GM10248 (cell line): ENCODE measurements at regions not wholly inside any gene's neighbourhood (a gene's known extent, or its start where the extent isn't known, plus 50 kb on each side); places are given as distances from the start of the nearest gene placed in this dataset.
"Not testable (repeated sequence)": the region's sequence is repeated elsewhere in the genome, so short reads cannot be mapped to it uniquely, and the experiment has no call there.

Experiments
- CTCF ChIA-PET: fragments of 300-600 bp; sonication (Branson Sonifier 250); formaldehyde crosslinking; extraction: SDS; loops from one replicate; lab custom pipeline; 2021; ENCODE audit warnings: antibody characterized with exemption; lab: Yijun Ruan, JAX
- POLR2A ChIA-PET: fragments of 350-650 bp; sonication (Branson Sonifier 250); formaldehyde crosslinking; extraction: SDS; loops from one replicate; lab custom pipeline; 2020; ENCODE audit warnings: antibody characterized with exemption; lab: Yijun Ruan, JAX
- DNase-seq: peaks from one replicate; pipeline ENCODE4 v3.0.0; 2012; ENCODE audit errors: extremely low spot score
- TF ChIP-seq, protein P1 (sequence below): IDR thresholded peaks from 2 replicates; pipeline ENCODE4 v1.5.1; 2012; ENCODE audit warnings: mild to moderate bottlenecking, low read depth; ENCODE audit errors: extremely low read depth, missing control alignments, control extremely low read depth

DNA sequence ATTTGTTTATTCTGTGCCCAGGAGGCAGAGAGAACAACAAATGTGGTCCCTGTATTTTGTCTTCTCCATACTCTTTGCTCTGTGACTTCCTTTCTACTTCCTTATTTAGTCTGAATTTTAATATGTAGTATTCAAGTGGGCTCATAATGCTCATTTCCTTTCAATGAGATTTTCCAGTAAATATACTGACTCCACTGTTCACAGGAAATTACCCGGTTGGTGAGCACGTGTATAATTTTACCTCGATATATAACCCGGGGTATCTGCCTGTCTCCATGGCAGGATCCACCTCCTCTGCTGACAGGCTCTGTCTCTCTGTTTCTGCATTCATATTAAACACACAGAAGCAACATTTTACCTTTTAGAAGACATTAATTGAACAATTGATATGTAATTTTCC, 166.0 kb downstream of the SLC38A4 start:
- no peak for DNase-seq
- POLR2A ChIA-PET: no interaction called here
- CTCF ChIA-PET: no interaction called here

DNA sequence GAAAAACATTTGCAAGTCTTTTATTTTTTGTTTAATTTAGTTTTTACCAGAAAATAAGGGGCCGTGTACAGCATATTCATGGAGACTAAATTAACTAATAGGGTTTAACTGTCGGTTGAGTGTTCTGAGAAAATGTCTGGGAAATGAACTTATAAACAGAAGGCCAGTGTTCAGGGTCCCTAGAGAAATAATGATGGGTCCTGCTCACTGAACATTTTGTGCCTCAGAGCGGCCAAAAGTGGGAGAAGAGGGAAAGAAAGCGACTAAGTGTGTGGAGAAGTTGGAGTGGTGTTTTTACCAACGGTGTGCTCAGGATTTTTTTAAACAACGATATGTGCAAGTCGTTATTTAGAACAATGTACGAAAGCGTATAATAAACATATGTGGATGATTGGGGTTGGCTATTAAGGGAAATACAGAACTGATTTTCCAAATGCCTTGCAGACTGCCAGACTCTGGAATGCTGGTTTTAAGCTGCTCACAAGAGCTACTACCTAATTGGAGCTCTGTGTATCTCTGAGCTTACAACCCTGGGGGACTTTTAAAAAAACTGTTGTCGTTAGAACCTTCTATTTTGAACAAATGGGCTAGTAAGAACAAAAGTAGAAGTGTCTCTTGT, 166.7 kb downstream of the SLC38A4 start:
- TF ChIP-seq, protein P1, sequence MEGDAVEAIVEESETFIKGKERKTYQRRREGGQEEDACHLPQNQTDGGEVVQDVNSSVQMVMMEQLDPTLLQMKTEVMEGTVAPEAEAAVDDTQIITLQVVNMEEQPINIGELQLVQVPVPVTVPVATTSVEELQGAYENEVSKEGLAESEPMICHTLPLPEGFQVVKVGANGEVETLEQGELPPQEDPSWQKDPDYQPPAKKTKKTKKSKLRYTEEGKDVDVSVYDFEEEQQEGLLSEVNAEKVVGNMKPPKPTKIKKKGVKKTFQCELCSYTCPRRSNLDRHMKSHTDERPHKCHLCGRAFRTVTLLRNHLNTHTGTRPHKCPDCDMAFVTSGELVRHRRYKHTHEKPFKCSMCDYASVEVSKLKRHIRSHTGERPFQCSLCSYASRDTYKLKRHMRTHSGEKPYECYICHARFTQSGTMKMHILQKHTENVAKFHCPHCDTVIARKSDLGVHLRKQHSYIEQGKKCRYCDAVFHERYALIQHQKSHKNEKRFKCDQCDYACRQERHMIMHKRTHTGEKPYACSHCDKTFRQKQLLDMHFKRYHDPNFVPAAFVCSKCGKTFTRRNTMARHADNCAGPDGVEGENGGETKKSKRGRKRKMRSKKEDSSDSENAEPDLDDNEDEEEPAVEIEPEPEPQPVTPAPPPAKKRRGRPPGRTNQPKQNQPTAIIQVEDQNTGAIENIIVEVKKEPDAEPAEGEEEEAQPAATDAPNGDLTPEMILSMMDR: no peak
- POLR2A ChIA-PET: no interaction called here
- DNase-seq: no peak
- CTCF ChIA-PET: interaction anchor here (1.2 kb wide), 1 partner anchor 12 kb away, joined by 3 read pairs; no protein-coding TSS in a partner anchor

More for the DNA sequence above, 166.0 kb downstream of the SLC38A4 start:
- TF ChIP-seq, protein P1: no peak

DNA sequence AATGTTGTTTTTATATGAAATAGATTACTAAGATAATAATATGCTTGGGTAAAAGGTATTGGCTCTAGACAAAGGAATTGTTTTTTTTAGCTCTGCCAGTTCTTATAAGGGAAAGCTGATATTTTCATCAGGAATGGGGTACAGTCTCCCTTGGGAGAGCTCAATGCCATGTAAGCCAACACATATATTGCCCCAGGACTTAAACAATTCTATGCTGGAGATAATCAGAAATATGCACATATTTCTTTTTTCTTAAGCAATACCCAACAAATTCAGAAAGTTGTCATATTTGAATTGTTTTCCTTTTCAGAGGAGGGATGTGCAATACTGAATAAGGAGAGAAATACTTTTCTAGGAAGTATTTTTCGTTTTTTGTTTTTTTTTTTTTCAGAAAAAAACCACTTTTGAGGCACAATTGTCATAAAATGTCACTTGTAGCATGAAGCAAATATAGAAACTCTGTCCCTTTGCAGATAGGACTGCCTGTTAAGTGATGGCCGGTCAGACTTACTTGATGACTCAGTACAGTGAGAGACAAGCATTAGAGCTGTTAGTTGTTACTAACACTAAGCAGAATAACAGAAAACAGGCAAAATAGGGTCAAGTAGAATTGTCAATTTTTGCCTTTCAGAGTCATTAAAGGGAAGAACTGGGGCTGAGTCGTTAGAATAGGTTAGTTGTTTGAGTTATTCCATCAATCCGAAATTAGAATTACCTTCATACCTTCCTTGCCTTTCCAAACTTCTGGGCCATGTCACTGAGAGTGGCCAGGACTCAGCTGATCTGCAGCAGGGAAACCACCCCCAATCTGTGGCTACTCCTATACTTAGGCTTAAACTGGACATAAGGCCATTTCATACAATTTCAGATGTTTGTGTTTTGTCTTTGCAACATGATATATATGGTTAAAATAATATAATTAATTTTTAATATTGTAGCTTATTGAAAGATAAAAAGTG, 168.1 kb downstream of the SLC38A4 start:
- CTCF ChIA-PET: interaction anchor here (1.2 to 1.9 kb wide), 4 partner anchors 13 to 533 kb away, joined by 3 to 8 read pairs (median 4); no protein-coding TSS in a partner anchor
- TF ChIP-seq, protein P1: no peak
- POLR2A ChIA-PET: no interaction called here
- no peak for DNase-seq

DNA sequence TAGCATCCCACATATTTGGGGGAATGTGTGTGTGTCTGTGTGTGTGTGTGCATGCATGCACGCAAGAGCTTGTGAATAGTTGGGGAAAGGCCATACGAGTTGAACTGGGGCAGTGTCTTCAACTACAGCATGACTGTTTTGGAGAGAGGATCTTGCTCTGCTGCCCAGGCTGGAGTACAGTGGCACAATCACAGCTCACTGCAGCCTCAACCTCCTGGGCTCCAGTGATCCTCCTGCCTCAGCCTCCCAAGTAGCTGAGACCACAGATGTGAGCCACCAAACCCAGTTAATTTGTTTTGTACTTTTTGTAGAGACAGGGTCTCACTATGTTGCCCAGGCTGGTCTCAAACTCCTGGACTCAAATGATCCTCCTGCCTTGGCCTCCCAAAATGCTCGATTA, 169.8 kb downstream of the SLC38A4 start:
- DNase-seq, POLR2A ChIA-PET: not testable (repeated sequence)
- CTCF ChIA-PET: interaction anchor here (1.1 to 1.6 kb wide), 2 partner anchors 32 to 502 kb away, joined by 4 read pairs; no protein-coding TSS in a partner anchor

DNA sequence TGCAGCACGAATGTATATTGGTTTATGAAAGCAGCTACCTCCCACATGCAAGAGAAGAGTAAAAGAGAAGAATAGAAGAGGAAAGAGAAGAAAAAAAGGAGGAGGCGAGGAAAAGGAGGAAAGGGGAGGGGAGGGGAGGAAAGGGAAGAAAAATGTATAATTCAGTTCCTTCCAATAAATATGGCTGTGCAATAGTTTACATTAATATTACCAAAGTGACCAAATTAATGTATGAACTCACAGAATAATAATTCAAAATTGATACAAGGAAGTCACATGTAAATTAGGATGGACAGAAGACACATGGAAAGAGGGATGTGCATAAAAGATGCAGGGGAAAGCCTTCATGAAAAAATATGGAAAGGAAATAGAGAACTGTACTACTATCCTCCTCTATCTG, 172.5 kb downstream of the SLC38A4 start:
- POLR2A ChIA-PET: no interaction called here

DNA sequence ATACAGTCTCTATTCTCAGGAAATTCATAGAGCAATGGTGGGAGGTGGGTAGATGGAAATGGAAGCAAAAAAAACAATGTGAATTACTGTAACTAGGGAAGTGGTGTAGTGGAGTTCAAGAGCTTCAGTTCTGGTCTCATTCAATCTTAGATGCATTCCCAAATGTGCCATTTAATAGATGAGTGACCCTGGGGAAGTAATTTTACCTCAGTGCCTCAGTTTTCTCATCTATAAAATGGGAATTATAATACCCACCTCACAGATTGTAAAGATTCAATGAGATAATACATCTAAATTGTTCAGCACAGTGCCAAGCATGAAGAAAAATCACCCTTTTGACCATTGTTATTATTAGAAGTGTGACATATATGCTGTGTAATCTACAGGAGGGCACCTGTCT, 173.1 kb downstream of the SLC38A4 start:
- CTCF ChIA-PET: interaction anchor here (2.0 kb wide), 1 partner anchor 9 kb away, joined by 9 read pairs; no protein-coding TSS in a partner anchor
- POLR2A ChIA-PET: no interaction called here
- TF ChIP-seq, protein P1: no peak
- DNase-seq: no peak

More for the DNA sequence above, 172.5 kb downstream of the SLC38A4 start:
- DNase-seq: no peak
- TF ChIP-seq, protein P1: no peak
- CTCF ChIA-PET: no interaction called here

DNA sequence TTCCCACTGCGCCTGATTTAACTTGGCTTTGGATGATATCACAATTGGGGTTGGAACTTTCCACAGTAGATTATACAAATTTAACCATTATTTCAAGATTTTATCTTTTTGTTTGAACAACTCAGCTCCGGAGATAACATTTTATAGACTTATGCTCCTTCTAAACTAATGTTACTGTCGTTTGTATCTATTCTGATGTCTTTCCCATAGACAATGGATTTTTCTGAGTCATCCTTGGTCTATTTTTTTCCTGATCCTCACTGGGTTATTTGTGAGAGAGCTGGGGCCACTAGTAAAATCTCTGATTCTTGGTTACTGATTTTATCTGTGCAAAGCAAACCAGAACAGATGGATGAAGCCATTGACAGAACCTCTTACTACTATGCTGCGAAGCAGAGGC, 175.1 kb downstream of the SLC38A4 start:
- POLR2A ChIA-PET: no interaction called here
- CTCF ChIA-PET: interaction anchor here (1.2 to 1.9 kb wide), 2 partner anchors 25 to 35 kb away, joined by 4 to 6 read pairs; no protein-coding TSS in a partner anchor
- TF ChIP-seq, protein P1: no peak
- DNase-seq: no peak
